Mammary epithelial cell (primary cell): ENCODE measurements at regions not wholly inside any gene's neighbourhood (a gene's known extent, or its start where the extent isn't known, plus 50 kb on each side); places are given as distances from the start of the nearest gene placed in this dataset.

Experiments used
- CTCF ChIP-seq, 2 donors: IDR thresholded peaks in 1 of 2; conservative IDR thresholded peaks in 1 of 2; 2 replicates each; pipeline ENCODE4 v1.5.1; 2011 to 2012; ENCODE audit warnings: inconsistent platforms in 2 of 2, low read length in 2 of 2, mild to moderate bottlenecking in 2 of 2, control low read depth in 1 of 2, low read depth in 1 of 2; ENCODE audit not compliant: insufficient read depth in 1 of 2; ENCODE audit errors: extremely low read depth in 1 of 2
- EZH2 ChIP-seq: IDR thresholded peaks from 2 replicates; pipeline ENCODE4 v1.6.1; 2012; ENCODE audit warnings: low read length, inconsistent platforms, borderline replicate concordance

GRCh38 chr3:34179716-34180115 is 381.3 kb downstream of the PDCD6IP start:
- TF ChIP-seq CTCF (conservative IDR thresholded peaks at IDR 0.05 in 1 of 2, IDR thresholded peaks at IDR 0.05 in 1 of 2; ENCODE audit: extremely low read depth in 1 of 2, insufficient read depth in 1 of 2, low read depth in 1 of 2, low read length in 2 of 2) (no peak), EZH2 (no peak)
